GM21515 (cell line): ENCODE measurements at regions not wholly inside any gene's neighbourhood (a gene's known extent, or its start where the extent isn't known, plus 50 kb on each side); places are given as distances from the start of the nearest gene placed in this dataset.
A peak's percentile ranks its signal among the peaks of the same experiment; 100 is the strongest.
"Not testable (repeated sequence)": the region's sequence is repeated elsewhere in the genome, so short reads cannot be mapped to it uniquely, and the experiment has no call there.

Experiments used
- ATAC-seq: cut with Tn5 transposase; IDR thresholded peaks from one replicate; pipeline ENCODE4 v1.9.1; 2021; ENCODE audit not compliant: unreplicated experiment

GRCh38 chrX:39427492-39427891 lies 626.2 kb downstream of the MID1IP1 start:
- no peak for ATAC-seq

- ATAC-seq = no peak
These were observed 626.6 kb downstream of the MID1IP1 start for GRCh38 chrX:39427906-39428305.

- no peak for ATAC-seq
These were observed 629.3 kb downstream of the MID1IP1 start for GRCh38 chrX:39430551-39430950.

GRCh38 chrX:39431893-39432292 lies 630.6 kb downstream of the MID1IP1 start:
- no peak for ATAC-seq

GRCh38 chrX:39434671-39435070 lies 633.4 kb downstream of the MID1IP1 start:
- not testable (repeated sequence) for ATAC-seq

- not testable (repeated sequence) for ATAC-seq
These were observed 635.3 kb downstream of the MID1IP1 start for GRCh38 chrX:39436538-39436937.

GRCh38 chrX:39437670-39438441 lies 636.6 kb downstream of the MID1IP1 start:
- ATAC-seq = no peak

- no peak for ATAC-seq
These were observed 637.6 kb downstream of the MID1IP1 start for GRCh38 chrX:39438603-39439602.

GRCh38 chrX:39439906-39440798 lies 638.9 kb downstream of the MID1IP1 start:
- peak; percentile 71 for ATAC-seq

- peak; percentile 19 for ATAC-seq
These were observed 639.6 kb downstream of the MID1IP1 start for GRCh38 chrX:39440799-39441284.

GRCh38 chrX:39442332-39442731 lies 641.1 kb downstream of the MID1IP1 start:
- no peak for ATAC-seq

- ATAC-seq = no peak
These were observed 642.0 kb downstream of the MID1IP1 start for GRCh38 chrX:39443240-39443639.

GRCh38 chrX:39445336-39445735 lies 644.1 kb downstream of the MID1IP1 start:
- no peak for ATAC-seq

- no peak for ATAC-seq
These were observed 648.1 kb downstream of the MID1IP1 start for GRCh38 chrX:39449352-39449751.

- no peak for ATAC-seq
These were observed 647.4 kb downstream of the BCOR start for GRCh38 chrX:39450234-39450977.

- ATAC-seq = no peak
These were observed 646.7 kb downstream of the BCOR start for GRCh38 chrX:39451046-39451445.

GRCh38 chrX:39452401-39452800 lies 645.4 kb downstream of the BCOR start:
- no peak for ATAC-seq

- no peak for ATAC-seq
These were observed 643.7 kb downstream of the BCOR start for GRCh38 chrX:39453889-39454621.

- no peak for ATAC-seq
These were observed 640.7 kb downstream of the BCOR start for GRCh38 chrX:39456894-39457604.
